ENCODE measurements at regions not wholly inside any gene's neighbourhood (a gene's known extent, or its start where the extent isn't known, plus 50 kb on each side); places are given as distances from the start of the nearest gene placed in this dataset.

GRCh38 chr1:68339505-68339904, 107.2 kb upstream of the WLS start:
- no peak for DNase-seq
- intact Hi-C loops (cut with DNase I) = no loop called here
- Histone ChIP-seq H3K4me1 (no peaks in the 10 kb centered on the region), H3K27me3 (no peaks in the 10 kb centered on the region), H3K9me3 (no peaks in the 10 kb centered on the region), H3K36me3 (replicated peaks in 1 of 2; ENCODE audit: insufficient read depth in 1 of 2, low read depth in 2 of 2) (no peaks in the 10 kb centered on the region), H3K4me3 (no peak overlapping the region), H3K27ac (no peak overlapping the region)
- ATAC-seq = no peak
- TF ChIP-seq CTCF (IDR thresholded peaks at IDR 0.05) (no peak), POLR2A (IDR thresholded peaks at IDR 0.05) (no peak)

GRCh38 chr1:68338081-68338480, 105.8 kb upstream of the WLS start:
- Histone ChIP-seq H3K9me3 (no peaks in the 10 kb centered on the region), H3K36me3 (replicated peaks in 1 of 2; ENCODE audit: insufficient read depth in 1 of 2, low read depth in 2 of 2) (no peaks in the 10 kb centered on the region), H3K4me3 (no peak overlapping the region), H3K27ac (no peak overlapping the region), H3K4me1 (no peaks in the 10 kb centered on the region), H3K27me3 (no peaks in the 10 kb centered on the region)
- TF ChIP-seq CTCF (IDR thresholded peaks at IDR 0.05) (no peak), POLR2A (IDR thresholded peaks at IDR 0.05) (no peak)
- intact Hi-C loops (cut with DNase I) = no loop called here
- ATAC-seq (no peak), DNase-seq (no peak)
- 73 to 96% methylated on average over 1 of the region's 1 CpG for WGBS, 2 donors

- H3K27ac ChIP-seq = no peak overlapping the region
- WGBS, 2 donors = 65 to 68% methylated on average over 4 of the region's 4 CpGs
- no peaks in the 10 kb centered on the region for H3K36me3 ChIP-seq (replicated peaks in 1 of 2; ENCODE audit: insufficient read depth in 1 of 2, low read depth in 2 of 2)
- intact Hi-C loops (cut with DNase I) = no loop called here
- DNase-seq (no peak), ATAC-seq (no peak)
- no peak for TF ChIP-seq POLR2A (IDR thresholded peaks at IDR 0.05)
- no peak for TF ChIP-seq CTCF (IDR thresholded peaks at IDR 0.05)
- no peaks in the 10 kb centered on the region for H3K4me1 ChIP-seq
- H3K9me3 ChIP-seq = no peaks in the 10 kb centered on the region
- no peak overlapping the region for H3K4me3 ChIP-seq
- H3K27me3 ChIP-seq = no peaks in the 10 kb centered on the region
Observed at GRCh38 chr1:68332041-68332440, 99.7 kb upstream of the WLS start.

GRCh38 chr1:68331117-68331865, 99.0 kb upstream of the WLS start:
- no peaks in the 10 kb centered on the region for H3K36me3 ChIP-seq (replicated peaks in 1 of 2; ENCODE audit: insufficient read depth in 1 of 2, low read depth in 2 of 2)
- DNase-seq = no peak
- no peaks in the 10 kb centered on the region for H3K4me1 ChIP-seq
- TF ChIP-seq POLR2A (IDR thresholded peaks at IDR 0.05) (no peak), CTCF (IDR thresholded peaks at IDR 0.05) (no peak)
- WGBS, 2 donors = 93 to 95% methylated on average over 2 of the region's 2 CpGs
- intact Hi-C loops (cut with DNase I) = no loop called here
- H3K27ac ChIP-seq = no peak overlapping the region
- H3K9me3 ChIP-seq = no peaks in the 10 kb centered on the region
- ATAC-seq = no peak
- no peak overlapping the region for H3K4me3 ChIP-seq
- H3K27me3 ChIP-seq = no peaks in the 10 kb centered on the region

GRCh38 chr1:68330391-68330790, 98.1 kb upstream of the WLS start:
- no peaks in the 10 kb centered on the region for H3K27me3 ChIP-seq
- intact Hi-C loops (cut with DNase I) = no loop called here
- no peak for DNase-seq
- no peaks in the 10 kb centered on the region for H3K9me3 ChIP-seq
- WGBS, 2 donors = 11 to 15% methylated on average over 2 of the region's 2 CpGs
- no peaks in the 10 kb centered on the region for H3K4me1 ChIP-seq
- no peak for ATAC-seq
- TF ChIP-seq CTCF (IDR thresholded peaks at IDR 0.05) (no peak), POLR2A (IDR thresholded peaks at IDR 0.05) (no peak)
- H3K27ac ChIP-seq = no peak overlapping the region
- H3K4me3 ChIP-seq = no peak overlapping the region
- H3K36me3 ChIP-seq (replicated peaks in 1 of 2; ENCODE audit: insufficient read depth in 1 of 2, low read depth in 2 of 2) = no peaks in the 10 kb centered on the region
